ENCODE measurements at regions not wholly inside any gene's neighbourhood (a gene's known extent, or its start where the extent isn't known, plus 50 kb on each side); places are given as distances from the start of the nearest gene placed in this dataset.

- TF ChIP-seq, protein P1, sequence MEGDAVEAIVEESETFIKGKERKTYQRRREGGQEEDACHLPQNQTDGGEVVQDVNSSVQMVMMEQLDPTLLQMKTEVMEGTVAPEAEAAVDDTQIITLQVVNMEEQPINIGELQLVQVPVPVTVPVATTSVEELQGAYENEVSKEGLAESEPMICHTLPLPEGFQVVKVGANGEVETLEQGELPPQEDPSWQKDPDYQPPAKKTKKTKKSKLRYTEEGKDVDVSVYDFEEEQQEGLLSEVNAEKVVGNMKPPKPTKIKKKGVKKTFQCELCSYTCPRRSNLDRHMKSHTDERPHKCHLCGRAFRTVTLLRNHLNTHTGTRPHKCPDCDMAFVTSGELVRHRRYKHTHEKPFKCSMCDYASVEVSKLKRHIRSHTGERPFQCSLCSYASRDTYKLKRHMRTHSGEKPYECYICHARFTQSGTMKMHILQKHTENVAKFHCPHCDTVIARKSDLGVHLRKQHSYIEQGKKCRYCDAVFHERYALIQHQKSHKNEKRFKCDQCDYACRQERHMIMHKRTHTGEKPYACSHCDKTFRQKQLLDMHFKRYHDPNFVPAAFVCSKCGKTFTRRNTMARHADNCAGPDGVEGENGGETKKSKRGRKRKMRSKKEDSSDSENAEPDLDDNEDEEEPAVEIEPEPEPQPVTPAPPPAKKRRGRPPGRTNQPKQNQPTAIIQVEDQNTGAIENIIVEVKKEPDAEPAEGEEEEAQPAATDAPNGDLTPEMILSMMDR (IDR thresholded peaks at IDR 0.05; ENCODE audit: insufficient read depth, low read length, poor library complexity, severe bottlenecking): no peak
- TF ChIP-seq EZH2phosphoT487 (conservative IDR thresholded peaks at IDR 0.05; ENCODE audit: low read length): no peak
These were observed 212.5 kb upstream of the RTL1 start for GRCh38 chr14:101116065-101116464.
